HG03095 (cell line): ENCODE measurements at regions not wholly inside any gene's neighbourhood (a gene's known extent, or its start where the extent isn't known, plus 50 kb on each side); places are given as distances from the start of the nearest gene placed in this dataset.

ENCODE experiments used
- ATAC-seq: cut with Tn5 transposase; IDR thresholded peaks from one replicate; pipeline ENCODE4 v1.9.1; 2021; ENCODE audit warnings: moderate library complexity; ENCODE audit not compliant: unreplicated experiment

DNA sequence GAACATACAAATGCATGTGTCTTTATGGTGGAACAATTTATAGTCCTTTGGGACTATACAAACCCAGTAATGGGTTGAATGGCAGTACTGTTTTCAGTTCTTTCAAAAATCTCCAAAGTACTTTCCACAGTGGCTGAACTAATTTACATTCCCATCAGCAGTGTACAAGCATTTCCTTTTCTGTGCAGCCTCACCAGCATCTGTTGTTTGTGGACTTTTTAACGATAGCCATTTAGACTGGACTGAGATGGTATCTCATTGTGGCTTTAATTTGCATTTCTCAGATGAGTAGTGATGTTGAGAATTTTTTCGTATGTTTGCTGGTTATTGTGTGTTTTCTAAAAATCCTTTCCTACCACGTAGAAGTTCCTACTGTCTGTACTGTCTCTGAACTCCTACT lies 327.2 kb upstream of the ZFP64 start:
- no peak for ATAC-seq

DNA sequence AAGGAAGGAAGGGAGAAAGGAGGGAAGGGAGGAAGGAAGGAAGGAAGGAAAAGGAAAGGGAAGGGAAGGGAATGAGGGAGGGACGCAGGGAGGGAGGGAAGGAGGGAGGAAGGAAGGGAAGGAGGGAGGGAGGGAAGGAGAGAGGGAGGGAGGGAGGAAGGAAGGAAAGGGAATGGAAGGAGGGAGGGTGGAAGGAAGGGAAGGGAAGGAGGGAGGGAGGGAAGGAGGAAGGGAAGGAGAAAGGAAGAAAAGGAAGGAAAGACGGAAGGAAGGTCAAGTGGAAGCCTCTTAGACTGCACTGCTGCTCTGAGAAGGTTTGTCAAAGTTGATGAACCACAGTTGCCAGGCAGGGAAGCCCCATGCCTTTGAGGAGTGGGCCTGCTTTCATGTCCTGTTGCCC lies 324.3 kb upstream of the ZFP64 start:
- ATAC-seq, result no peak

DNA sequence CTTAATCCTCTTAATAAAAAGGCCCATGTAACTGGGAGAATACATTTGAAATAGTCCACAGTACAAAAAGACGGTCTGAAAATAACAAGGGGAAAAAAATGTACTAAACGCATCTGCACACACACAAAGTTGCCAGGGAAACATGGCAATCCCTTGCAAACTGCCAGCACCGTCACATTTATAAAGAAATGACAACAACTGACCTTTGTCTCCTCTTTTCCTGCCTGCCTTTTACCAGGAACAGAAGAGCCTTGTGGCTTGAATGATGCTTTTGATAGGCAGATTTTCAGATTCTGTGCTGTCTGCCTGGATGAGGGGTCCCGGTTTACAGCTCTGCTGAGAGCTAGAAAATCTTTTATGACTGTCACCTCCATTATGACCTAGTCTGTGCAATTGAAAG lies 308.6 kb upstream of the ZFP64 start:
- no peak for ATAC-seq

DNA sequence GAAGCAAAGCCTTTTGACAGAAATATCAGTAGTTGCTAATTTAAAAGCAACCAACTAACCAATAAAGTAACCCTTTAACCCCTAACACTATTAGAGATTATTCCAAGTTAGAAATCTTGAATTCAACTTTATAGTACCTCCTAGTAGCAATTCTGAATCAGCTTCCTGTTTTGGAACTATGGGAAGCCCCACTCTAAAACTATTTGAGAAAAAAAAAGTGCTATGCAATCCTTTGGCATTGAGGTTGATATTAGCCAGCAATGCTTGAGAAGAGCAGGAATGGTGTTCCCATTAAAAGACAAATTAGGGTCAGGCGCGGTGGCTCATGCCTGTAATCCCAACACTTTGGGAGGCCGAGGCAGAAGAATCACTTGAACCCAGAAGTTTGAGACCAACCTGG lies 306.2 kb upstream of the ZFP64 start:
- ATAC-seq, result no peak

DNA sequence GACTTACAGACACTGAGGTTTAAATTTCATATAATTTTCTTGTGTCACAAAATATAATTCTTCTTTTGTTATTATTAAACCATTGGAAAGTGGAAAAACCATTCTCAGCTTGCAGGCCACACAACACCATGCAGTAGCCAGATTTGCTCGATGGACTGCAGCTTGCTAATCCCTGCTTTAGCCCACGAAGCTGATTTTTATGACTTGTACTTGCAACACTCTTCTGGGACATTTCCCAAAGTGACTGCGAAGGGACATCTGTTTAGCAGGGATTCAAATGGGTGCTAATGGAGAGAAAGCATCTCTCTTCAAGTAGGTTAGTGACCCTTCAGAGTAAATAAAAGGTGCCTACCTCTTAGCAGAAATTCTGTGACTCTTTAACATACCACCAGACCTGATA lies 304.6 kb upstream of the ZFP64 start:
- no peak for ATAC-seq

DNA sequence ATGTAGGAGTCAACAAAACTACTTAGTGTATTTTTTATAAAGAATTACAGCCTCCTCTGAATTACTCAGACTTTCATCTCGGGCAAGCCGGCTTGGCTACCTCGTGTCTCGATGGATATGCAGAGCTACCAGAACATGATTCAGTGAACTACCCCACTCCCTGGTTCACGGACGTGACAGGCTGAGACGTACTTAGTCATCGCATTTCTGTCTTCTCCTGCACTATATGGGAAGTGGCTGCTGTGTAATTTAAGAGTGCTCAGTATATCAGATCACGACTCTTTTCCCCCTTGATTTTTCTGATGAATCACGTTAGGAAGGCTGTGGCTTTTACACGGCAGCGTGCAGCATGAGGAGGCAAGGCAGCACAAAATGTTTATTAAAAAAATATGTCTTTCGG lies 302.7 kb upstream of the ZFP64 start:
- ATAC-seq, result no peak

DNA sequence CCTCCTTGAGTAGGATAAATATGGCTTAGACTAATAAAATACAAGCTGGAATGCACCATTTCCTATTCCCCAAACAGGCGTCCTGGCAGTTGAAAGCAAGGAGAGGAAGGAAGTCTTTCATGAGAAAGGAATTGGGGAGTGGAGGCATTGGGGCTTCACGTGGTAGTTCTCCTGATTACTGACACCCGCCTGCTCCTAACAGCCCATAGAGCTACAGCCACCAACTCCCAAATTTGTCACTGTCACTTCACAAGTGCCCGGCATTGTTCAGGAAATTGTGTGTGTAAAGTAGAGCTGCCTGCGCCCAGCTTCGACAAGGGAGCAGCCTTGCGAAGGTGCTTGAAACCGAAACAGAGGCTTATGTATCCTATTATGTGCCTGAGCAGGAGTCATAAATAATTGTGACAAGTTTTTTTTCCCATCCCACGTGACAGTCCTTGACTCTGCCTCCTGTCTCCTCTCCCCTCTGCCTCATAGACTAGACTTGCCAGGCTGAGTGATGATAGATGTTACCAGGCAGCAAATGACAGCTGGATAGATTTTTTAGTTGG lies 301.7 kb upstream of the ZFP64 start:
- no peak for ATAC-seq

DNA sequence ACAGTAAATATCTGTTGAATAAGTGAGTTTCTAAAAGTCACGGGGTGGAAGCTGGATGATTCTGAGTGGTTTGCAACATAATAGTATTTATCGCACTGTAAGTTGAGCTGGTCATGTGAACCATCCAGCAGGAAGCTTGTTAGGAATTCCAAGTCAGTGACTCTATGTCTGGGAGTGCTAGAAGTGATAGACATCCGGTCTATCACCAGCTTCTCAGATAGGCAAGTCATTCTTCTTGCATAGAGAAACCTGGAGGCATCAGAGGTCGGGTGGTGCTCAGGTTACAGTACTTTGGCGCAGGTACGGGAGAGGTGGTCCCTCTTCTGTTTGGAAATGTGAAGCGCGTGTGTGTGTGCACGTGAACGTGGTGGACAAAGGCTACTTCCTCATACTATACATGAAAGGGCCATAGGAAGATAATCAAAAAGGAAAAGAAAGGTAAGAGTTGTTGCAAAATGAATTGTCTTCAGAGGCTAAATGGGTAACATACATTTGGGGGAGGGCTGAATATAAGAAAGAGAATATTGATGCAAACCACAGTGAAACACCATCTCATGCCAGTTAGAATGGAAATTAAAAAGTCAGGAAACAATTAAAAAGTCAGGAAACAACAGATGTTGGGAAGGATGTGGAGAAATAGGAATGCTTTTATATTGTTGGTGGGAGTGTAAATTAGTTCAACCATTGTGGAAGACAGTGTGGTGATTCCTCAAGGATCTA lies 299.3 kb upstream of the ZFP64 start:
- no peak for ATAC-seq

DNA sequence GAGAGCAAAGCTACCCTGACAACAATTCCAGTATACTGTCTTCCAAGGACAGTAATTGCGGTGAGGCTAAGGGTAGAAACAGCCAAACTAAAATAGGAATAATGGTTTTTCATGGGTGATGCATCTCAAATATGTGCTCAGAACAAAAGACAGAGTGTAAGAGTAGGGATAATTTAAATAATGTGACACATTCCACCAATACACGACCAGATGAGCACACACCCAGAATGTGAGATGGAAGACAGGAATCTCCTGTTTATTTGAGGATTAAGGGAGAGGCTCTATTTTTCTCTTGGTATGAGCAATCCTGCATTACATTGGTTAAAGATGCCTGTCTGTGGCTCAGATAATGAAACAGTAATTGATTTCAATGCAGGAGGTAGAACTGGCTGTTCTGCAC lies 292.9 kb upstream of the ZFP64 start:
- no peak for ATAC-seq

DNA sequence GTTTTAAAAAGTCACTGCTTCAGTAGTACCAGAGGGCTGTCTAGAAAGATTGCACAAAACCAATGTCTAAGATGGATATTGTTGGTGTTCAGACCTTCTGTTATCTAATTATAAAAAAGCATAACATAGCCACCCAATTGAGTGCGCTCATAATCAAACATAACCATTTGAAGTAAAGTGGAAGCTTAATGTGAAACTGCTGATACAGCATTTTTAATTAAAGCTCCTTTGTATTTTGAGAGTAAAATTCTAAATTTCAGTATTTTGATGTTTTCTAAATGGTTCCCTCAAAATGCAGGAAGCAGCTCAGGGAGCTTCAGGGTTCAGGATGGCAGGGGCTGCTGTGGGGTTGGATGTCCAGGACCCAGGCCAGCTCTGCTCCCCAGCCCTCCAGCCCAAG lies 291.8 kb upstream of the ZFP64 start:
- no peak for ATAC-seq

DNA sequence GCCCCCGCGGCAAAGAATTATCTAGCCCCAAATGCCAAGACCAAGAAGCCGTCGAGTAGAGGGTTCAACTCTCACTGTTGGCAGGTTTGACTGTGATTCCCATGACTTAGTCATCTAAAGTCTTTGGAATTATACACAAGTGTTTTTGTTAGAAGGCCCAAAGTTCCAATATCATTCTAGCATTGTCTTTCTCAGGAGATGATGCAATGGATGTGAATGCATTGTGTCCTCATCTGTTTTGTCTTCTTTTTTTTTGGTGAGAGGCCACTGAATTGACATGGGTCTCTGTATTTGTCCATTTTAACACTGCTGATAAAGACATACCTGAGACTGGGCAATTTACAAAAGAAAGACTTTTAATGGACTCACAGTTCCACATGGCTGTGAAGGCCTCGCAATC lies 290.5 kb upstream of the ZFP64 start:
- no peak for ATAC-seq

DNA sequence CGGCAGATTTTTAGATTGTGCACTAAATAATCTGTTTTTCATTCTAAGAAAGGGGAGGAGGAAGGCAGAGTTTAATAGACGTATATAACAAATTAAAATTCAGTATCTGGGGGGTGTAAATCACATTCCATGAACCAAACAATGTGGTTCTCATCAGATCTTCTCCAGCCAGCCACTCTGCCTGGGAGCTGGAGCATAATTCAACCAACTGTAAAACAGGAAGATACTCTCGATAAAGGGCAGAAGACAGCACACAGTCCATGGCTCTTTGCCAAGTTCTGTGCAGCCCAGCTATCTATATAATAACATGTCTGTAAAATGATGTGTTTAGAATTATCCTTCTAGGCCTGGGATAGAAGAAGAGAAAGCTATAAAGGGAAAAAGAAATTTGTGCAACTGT lies 289.9 kb upstream of the ZFP64 start:
- ATAC-seq, result no peak

DNA sequence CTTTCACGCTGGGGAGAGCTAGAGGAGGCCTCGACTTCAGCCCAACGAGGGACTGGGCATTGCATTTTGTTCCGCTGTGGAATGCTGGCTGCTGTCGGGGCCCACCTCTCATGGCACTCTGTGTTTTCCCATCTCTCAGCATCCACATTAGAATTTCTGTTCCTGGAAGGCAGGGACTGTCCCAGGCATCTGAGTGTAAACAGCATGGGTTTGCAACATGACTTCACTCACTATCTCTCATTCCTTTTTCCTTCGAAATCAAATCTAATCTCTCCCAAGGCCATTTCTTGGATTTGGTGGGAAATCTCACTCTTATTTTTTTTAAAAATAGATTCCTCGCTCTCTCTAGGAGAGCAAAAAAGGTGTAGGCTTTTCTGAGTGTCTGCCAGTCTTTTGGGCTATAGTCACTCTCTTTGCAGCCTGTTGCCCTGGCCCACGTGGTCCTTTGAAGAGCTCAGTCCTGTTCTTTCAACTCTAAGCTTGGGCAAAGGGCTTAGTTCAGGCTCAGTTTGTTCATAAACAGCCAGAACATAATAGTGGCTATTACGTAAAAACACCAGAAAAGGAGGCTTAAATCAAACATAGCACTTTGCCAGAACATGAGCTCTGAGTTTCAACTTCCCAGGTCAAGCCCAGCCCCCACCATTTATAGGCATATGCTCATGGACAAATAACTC lies 284.6 kb upstream of the ZFP64 start:
- ATAC-seq, result no peak

DNA sequence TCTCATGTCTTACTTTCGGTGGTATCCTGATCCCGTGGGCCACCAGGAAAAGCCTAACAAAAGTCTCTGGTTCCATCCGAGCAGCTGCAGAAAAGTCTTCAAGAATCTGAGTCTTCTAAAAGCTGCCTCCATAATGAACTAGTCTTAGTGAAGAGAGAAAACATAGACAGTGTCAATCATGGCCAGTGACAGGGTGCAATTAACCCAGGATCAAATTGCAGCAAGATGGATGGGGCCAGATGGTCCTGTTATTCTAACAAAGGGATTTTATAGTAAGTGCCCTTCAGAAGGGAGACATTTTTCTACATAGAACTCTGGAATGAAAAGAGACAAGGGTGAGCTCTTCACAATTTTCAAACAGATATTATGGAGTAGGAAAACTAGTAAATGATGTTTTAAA lies 281.6 kb upstream of the ZFP64 start:
- ATAC-seq, result no peak

DNA sequence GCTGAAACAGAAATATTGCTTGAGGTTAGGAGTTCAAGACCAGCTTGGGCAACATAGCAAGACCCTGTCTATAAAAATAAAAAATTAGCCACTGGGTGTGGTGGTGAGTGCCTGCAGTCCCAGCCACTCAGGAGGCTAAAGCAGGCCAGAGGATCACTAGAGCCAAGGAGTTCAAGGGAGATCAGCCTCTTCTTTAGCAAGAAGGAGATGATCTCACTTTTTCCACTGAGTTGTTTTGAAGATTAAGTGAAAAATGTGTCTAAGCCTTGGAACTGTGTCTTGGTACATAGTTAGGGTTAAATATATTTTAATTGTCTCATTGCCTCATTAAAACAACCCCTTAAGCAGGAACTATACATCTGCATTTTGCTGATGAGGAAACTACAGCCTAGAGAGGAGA lies 279.0 kb upstream of the ZFP64 start:
- no peak for ATAC-seq

DNA sequence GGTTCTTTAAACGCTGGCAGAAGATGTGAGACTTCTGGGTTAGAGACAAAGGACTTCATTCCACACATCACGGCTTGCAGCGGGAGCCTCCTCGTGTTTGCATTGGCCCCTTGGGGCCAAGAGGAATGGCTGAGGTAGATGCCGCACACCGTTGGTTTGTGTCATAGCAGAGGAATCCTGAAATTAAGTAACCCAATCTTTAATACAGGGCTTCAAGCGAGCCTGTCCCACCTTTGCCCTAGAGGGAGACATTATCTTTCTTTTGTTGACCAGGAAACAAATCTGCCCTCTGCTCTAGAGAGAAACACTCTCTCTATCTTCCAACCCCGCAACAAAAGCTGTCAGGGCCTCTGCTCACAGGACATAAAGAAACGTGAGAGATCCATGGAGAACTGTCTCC lies 277.5 kb upstream of the ZFP64 start:
- no peak for ATAC-seq

DNA sequence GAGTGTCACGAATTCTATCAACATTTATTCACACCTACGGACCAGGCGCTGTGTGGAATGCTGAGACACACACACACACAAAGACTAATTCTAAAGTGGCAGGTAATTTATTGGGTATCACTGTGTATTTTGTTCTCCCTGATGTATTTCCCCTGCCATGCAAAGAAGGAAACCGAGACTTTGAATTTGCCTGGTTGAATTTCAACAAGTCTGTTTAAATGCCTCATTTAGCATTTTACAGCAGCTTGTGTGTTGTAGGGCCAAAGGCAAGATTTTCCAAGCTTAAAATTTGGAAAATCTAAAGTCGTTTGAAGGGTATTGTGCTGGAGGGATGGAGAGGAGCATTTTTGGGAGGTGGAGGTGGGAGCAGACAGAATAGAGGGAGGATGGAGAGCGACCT lies 274.4 kb upstream of the ZFP64 start:
- ATAC-seq, result no peak

DNA sequence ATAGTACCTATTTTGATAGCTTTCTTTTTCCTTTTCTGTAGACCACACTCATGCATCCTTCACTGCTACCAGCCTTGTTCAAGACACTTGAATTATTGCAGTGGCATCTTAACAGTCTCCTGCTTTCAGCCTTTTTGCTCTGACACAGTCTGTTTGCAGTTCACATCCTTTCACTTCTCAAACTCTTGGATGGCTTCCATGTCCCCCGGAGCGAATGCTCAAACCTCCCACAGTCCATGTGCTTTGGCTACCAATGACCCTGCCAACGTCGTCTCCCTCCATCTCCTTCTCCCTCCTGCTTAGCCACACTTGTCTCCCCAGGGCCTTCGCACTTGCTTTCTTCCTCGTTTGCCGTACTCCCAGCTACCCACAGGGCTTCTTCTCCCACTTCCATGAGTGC lies 270.0 kb upstream of the ZFP64 start:
- no peak for ATAC-seq

DNA sequence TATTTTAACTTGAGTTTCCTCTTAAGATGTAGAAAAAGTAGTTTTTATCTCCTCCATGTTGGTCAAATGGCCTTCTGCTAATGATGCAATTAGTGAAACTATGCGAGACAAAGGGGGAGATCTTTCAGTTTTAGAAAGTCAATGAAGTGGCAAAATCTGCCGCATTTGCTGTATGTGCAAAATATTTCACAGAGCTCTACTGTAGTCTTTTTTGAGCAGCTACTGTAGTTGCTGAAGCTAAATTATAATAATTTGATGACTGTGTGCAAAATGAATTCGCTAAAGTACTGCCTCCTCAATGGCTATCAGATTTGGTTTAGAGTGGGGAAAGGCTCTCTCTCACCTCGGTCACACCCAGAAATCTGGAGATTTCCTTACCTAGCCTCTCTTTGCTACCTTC lies 267.6 kb upstream of the ZFP64 start:
- no peak for ATAC-seq

DNA sequence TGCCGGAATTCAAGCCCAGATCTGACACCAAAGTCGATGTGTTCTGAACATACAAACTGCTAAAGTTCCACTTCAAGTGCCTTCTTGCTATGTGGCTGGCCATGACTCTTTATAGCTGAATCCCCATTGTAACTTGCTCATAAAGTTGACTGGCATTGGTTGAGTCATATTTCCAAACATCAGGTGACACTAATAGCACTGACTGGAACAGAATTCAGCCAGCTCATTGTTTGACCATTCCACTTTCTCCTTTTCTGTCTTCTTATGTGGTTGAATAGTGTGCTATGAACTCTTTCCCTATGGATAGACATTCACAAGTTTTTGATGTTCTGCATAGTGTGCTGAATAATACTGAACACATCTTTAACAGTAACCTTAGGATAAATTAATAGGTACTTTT lies 266.2 kb upstream of the ZFP64 start:
- no peak for ATAC-seq

DNA sequence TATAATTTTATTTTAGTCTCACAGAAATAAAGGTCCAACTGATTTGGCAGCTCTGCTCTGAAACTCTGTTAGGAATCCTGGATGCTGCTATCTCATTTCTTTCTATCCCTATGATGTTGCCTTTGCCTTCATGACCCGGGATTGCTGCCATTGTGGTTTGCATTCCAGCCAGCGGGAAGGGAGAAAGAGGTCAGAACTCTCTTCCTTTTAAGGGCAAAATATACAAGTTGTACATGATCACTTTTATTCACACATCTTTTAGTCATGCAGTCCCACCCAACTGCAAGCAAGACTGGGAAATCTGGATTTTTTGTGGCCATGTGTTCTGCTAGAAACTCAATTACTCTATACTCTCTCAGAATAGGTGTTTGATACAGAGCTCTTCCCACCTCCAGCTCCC lies 263.1 kb upstream of the ZFP64 start:
- ATAC-seq, result no peak

DNA sequence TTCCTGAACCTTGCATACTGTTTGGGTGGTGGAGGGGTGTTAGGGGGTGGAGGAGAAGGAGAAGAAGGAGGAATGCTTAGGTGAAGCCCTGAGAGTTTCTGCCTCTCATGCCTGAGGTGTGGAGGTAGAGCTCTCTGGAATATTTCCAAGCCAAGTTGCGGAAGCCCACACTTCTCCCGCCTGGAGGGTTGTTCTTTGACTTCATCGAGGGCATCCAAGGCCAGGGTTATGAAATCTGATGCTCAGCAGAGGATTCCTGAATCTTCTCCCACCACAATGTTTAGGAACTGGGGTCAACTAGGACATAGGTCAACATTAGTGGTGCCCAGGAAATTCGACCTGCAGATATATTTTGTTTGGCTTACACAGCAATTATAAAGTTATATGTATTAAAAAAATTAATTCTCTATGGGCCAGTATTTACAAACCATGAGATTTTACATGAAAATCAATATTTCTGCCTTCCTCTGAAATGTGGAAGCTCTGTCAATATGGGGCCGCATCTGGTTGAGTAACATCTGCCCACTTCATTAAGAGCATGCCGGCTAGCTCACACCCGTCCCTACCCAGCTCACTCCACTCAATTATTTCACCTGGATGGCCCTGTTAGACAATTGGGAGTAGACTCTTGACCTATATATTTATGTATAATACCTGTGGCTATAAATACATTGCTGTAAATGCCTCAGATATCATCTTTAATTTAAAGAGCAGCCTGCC lies 257.1 kb upstream of the ZFP64 start:
- ATAC-seq, result no peak
